Femur (tissue), 1 donor: ENCODE measurements at regions not wholly inside any gene's neighbourhood (a gene's known extent, or its start where the extent isn't known, plus 50 kb on each side); places are given as distances from the start of the nearest gene placed in this dataset.

Experiments
- DNase-seq: peaks from one replicate; pipeline ENCODE4 v3.0.0-alpha.2; 2017

GRCh38 chr4:174120446-174121295, 162.8 kb downstream of the FBXO8 start:
- DNase-seq, result peak; percentile 70

DNA sequence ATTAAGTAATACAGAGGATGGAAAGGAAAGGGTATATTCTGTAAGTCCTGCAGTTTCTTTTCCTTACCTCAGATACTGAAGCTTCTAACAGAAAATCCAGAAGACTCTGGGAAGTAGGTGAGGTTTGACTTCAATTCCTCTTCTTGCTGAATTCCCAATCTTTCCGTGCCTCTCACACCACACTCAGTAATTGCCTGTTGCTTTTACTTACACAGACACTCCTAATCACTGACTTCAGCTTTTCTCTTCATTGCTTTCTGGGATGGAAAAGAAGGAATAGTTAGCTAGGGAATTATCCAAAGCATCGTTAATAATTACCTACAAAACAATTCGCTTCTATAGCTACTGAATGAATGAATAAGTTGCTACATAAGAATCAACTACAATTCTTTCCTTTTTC, 163.6 kb downstream of the FBXO8 start:
- no peak for DNase-seq

- DNase-seq, result no peak
These were observed 164.4 kb downstream of the FBXO8 start for GRCh38 chr4:174119051-174119450.

DNA sequence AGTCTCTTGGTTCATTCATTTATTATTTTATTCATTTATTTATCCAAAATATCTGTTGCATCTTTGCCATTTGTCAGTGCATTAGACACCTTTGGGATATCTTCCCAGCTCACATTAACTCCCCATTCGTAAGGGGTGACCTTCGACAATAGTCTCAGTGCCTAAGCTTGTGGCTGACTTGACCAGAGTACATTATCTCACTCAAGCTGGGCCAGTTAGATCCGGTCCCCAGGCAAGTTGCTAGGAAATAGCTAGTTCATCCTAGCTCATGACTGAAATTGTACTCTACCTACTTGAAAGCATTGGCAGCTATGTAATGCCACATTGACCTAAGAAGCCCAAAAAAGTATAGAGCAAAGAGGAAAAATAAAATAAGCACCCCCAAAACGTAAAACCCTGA, 165.3 kb downstream of the FBXO8 start:
- no peak for DNase-seq

DNA sequence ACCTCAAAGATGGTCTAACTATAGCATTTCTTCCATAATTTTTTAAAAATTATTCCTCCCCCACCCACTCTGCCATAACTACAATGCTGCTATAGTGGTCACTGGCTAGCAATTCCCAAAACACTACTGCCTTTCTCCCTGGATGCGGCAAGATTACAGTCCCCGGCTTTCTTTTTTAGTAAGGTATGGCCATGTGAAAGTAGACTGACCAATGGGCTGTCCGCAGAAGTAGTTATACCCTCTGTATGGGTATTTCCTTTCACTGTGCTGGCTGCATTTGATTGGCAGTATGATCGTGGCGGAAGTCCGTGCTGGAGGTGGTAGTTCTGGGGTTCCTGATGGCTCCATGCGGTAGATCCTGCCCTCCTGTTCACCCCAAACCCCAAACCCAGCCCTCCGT, 166.0 kb downstream of the FBXO8 start:
- DNase-seq, result no peak

DNA sequence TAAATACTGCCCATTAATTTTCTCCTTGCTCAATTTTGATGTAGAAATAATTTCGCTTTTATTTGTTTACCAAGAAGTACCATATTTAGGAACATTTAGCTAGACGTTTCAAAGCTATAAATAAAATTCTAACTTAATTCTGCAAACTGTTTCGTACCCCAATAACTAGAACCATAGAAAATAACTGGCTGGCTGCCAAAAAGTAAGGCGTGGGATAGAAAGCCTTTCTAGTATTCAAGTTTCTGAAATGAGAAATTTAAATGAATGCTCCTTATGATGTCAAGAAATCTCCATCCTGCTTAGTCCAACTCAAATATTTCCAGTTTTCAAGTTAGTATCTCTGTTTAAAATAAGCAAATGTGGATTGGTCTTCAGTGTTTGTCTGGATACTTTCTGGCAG, 167.4 kb downstream of the FBXO8 start:
- DNase-seq, result no peak

DNA sequence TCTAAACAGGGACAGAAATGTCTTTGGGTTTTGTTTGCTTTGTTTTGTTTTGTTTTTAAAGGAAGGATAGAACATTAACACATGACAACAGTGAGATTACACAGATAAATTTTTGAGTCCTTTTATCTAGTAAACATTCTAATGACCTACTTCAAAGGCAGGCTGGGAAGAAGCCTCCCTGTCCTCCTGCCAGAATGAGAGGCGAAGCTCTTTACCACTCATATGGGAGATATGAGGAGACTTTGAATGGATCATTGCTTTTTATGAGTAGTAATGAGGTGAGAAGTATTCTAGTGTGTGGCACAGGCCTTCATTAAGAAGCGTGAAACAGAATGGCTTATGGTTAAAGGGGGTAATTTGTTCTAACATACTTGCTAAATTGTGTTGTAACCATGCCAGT, 172.0 kb downstream of the FBXO8 start:
- DNase-seq, result no peak

DNA sequence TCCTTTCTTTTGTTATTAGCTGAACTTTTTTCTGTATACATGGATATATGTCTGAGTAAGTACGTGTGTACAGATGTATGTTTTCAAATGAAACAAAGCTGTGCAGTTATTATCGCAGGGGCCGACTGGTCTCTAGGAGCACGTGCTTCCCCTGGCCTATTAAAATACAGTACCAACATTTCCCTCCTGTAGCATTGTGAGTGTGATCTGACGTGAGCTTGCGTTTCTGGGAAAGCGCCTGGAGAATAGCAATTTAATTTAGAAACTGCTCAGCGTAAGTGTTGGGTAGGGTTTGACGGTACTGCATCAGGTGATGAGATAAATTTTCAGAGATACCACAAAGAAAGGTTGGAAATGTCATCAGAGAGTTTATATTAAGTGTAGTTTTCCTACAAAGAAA, 173.3 kb downstream of the FBXO8 start:
- no peak for DNase-seq

DNA sequence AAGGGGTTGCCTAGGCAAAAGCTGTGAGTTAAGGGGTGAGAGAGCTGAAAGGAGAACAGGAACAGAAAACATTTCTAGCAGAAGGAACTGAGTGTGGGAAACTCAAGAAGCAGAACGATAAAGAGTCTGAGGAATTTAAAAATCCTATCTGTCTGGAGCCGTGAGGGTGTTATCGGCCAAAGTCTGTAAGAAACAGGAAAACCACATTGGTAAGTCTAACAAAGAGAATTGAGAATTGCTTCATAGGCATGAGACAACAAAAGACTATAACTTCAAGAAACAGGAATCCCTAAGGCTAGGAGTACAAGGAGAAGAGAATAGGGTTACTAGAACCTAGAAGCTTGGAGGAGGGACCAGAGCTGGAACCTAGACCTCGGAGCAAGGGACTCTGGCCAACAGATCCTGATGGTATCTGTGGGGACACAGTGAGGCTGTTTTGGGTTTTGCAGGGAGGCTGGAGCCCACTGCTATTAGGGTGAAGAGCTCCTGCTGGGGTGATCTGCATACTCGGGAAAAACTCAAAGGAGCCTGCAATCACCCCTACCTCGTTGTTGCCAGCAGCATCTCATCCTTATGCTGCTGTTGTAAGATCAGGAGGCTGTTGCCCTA, 175.6 kb downstream of the FBXO8 start:
- no peak for DNase-seq

- DNase-seq, result no peak
These were observed 178.3 kb downstream of the FBXO8 start for GRCh38 chr4:174105202-174105601.

DNA sequence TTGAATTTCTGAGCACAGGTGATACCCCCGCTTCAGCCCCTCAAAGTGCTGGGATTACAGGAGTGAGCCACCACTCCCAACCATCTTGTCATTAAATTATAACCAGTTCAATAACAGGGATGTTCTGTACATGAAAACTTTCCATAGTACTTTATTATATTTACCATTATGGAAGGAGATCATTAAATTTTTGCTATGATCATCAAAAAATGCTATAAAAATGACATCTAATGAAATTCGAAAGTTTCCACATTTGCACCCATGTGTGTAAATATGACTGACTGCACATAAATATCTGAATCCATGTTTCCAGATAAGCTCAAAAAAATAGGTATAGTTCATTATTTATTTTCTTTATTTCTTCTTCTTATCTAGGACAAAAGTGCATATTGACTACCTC, 182.6 kb downstream of the FBXO8 start:
- no peak for DNase-seq

DNA sequence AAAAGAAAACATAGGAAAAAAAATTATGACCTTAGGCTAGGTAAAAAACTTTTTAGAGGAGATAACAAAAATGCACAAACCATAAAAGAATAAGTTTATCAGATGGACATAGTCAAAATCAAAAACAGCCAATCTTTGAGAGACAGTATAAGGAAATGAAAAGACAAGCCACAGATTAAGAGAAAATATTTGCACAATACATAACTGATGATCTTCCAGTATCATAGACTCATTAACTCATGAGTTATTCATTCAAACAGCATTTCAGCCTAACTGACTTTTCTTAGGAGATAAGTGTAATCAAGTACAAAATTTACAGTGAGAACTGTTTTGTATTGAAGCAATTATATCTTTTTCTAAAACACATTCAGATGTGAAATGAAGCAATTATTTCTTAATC, 183.8 kb downstream of the FBXO8 start:
- DNase-seq, result no peak

DNA sequence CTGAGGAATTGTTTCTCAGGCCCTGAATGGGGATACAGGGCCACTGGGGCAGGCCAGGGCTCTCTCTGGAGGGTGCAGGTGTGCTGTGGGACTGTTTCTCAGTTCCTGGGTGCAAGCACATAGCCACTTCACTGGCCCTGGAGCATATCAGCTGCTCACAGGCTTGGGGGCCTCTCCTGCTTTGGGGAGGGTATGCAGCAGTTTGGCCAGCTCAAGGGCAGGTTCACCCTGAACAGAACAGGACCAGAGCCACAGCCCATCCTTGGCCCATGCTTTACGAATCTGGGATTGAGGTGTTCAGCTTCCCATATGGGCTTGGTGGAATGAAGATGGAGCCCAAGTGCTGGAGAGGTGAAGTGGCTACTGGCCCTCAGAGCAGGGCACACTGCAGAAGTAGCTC, 186.5 kb downstream of the FBXO8 start:
- DNase-seq, result no peak

DNA sequence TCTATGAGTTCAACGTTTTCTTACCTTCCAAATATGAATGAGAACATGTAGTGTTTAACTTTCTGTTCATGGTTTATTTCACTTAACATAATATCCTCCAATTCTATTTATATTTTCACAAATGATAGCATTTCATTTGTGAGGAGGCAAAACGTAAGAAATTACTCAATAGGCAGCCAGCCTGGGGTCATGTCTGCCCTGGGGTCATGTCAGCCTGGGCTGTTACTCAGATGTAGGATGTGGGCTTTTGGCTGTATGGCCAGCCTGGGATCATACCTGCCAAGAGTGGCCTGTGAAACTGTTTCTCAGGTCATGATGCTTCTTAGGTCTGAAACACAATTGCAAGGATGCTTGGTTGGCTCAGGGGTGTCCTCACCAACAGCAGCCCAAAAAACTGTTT, 187.0 kb downstream of the FBXO8 start:
- no peak for DNase-seq

GRCh38 chr4:174091130-174091529, 192.3 kb downstream of the FBXO8 start:
- DNase-seq, result no peak

GRCh38 chr4:174089711-174090110, 193.8 kb downstream of the FBXO8 start:
- no peak for DNase-seq

GRCh38 chr4:174088795-174089194, 194.7 kb downstream of the FBXO8 start:
- DNase-seq, result no peak

- DNase-seq, result no peak
These were observed 196.4 kb downstream of the FBXO8 start for GRCh38 chr4:174086829-174087799.

DNA sequence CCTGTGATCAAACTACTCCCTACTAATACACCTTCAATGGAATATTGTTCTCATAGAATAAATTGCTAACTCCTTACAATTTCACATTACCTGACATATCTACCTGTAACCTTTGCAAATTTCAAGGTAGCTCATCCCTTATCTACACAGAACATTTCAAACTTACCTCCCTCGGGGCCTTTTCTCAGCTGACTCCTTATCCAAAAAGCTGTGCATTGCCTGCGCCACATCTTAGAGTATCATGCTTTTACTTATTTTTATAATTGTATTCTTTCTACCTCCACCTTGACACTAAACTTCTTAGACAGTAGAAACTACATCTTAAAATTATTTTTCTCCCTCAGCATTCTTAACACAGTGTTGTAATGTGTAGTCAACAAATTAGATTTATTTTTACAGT, 198.5 kb downstream of the FBXO8 start:
- DNase-seq, result no peak

DNA sequence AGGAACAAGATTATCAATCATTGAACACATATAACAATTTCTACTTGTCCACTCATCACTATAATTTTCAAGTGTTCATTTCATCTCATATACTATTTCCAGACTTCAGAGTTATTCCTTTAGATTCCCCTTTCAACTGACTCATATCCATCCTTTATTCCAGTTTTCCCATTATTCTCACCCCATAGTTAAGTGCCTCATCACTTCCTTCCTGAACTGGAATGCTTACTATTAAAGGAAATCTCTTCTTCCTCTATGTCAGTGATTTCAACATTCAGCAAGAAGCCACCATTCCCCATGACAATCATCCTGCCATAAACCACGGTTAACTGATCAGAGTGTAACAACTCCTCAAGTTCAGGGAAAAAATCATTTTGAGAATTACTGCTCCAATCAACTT, 198.9 kb downstream of the FBXO8 start:
- DNase-seq, result no peak

GRCh38 chr4:174080361-174080760, 203.1 kb downstream of the FBXO8 start:
- no peak for DNase-seq

DNA sequence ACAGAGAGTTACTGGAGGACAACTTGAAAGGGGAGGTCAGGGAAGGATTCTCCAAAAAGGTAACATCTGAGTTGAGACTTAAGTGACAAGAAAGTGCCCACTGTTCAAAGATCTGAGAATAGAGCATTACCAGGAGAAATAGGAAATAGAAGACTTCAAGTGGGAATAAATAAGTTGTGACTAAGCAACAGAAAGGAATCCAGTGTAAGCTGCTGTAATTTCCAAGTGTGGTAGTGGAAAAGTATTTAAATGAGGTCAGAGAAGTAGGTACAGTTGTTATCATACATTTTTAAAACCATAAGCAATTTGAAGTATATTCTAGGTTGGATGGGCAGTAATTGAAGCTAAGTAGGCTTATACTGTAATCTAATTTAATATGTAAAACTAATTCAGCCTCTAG, 211.9 kb downstream of the FBXO8 start:
- no peak for DNase-seq

- DNase-seq, result no peak
These were observed 213.6 kb downstream of the FBXO8 start for GRCh38 chr4:174069848-174070330.
